Karpas-422 (cell line): ENCODE measurements at regions not wholly inside any gene's neighbourhood (a gene's known extent, or its start where the extent isn't known, plus 50 kb on each side); places are given as distances from the start of the nearest gene placed in this dataset.
"Not testable (repeated sequence)": the region's sequence is repeated elsewhere in the genome, so short reads cannot be mapped to it uniquely, and the experiment has no call there.

Source experiments
- DNase-seq: peaks from one replicate; pipeline ENCODE4 v3.0.0-alpha.2; 2015
- H2AFZ ChIP-seq: fragments of 200-600 bp; sonication (generic); 2 replicates; pipeline ENCODE4 v1.6.1; 2014; ENCODE audit warnings: antibody characterized with exemption, low read length, mixed read lengths
- H3K27ac ChIP-seq: fragments of 200-600 bp; sonication (generic); 2 replicates; pipeline ENCODE4 v1.5.1; 2014; ENCODE audit warnings: mild to moderate bottlenecking, low read length, moderate library complexity
- H3K27me3 ChIP-seq: fragments of 200-600 bp; sonication (generic); 2 replicates; pipeline ENCODE4 v1.6.1; 2014; ENCODE audit warnings: low read length, mixed read lengths
- H3K36me3 ChIP-seq: fragments of 200-600 bp; sonication (generic); 2 replicates; pipeline ENCODE4 v1.6.1; 2014; ENCODE audit warnings: low read length, mixed read lengths; ENCODE audit not compliant: insufficient read depth
- H3K4me1 ChIP-seq: fragments of 200-600 bp; sonication (generic); 2 replicates; pipeline ENCODE4 v1.6.1; 2014; ENCODE audit warnings: mild to moderate bottlenecking, low read length, mixed read lengths
- H3K4me2 ChIP-seq: fragments of 200-600 bp; sonication (generic); 2 replicates; pipeline ENCODE4 v1.6.1; 2014; ENCODE audit warnings: low read length, low read depth, mild to moderate bottlenecking; ENCODE audit not compliant: poor library complexity, severe bottlenecking
- H3K4me3 ChIP-seq: fragments of 200-600 bp; sonication (generic); 2 replicates; pipeline ENCODE4 v1.5.1; 2014; ENCODE audit warnings: mild to moderate bottlenecking, antibody characterized with exemption, low read length, mixed read lengths
- H3K79me2 ChIP-seq: fragments of 200-600 bp; sonication (generic); 2 replicates; pipeline ENCODE4 v1.6.1; 2014; ENCODE audit warnings: mild to moderate bottlenecking, low read length, mixed read lengths
- H3K9ac ChIP-seq: fragments of 200-600 bp; sonication (generic); 2 replicates; pipeline ENCODE4 v1.6.0; 2014; ENCODE audit warnings: low read length
- H3K9me2 ChIP-seq: fragments of 200-600 bp; sonication (generic), shearing (Covaris generic); replicated peaks from 2 replicates; pipeline ENCODE4 v1.6.0; 2014; ENCODE audit warnings: mild to moderate bottlenecking, low read length, moderate library complexity; ENCODE audit not compliant: insufficient read depth
- H3K9me3 ChIP-seq: fragments of 300-700, 200-600 bp; sonication (generic); 2 replicates; pipeline ENCODE4 v1.6.1; 2014; ENCODE audit warnings: low read length, mixed read lengths
- H4K20me1 ChIP-seq: fragments of 200-600 bp; sonication (generic); 2 replicates; pipeline ENCODE4 v1.6.1; 2014; ENCODE audit warnings: mild to moderate bottlenecking, antibody characterized with exemption, low read length, low read depth; ENCODE audit not compliant: insufficient read depth

DNA sequence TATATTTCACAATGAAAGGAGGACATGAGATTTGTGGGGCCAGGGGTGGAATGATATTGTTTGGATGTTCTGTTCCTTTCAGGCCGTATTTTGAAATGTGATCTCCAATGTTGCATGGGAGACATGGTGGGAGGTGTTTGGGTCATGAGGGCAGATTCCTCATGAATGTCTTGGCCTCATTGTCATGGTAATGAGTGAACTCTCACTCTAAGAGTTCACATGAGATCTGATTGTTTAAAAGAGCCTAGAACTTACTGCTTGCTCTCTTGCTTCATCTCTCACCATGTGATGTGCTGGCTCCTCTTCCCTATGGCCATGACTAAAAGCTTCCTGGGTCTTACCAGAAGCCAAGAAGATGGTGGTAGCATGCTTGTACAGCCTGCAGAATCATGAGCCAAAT, 1183.0 kb downstream of the TECRL start:
- Histone ChIP-seq H3K9ac (no peak overlapping the region), H3K79me2 (no peaks in the 10 kb centered on the region), H3K4me2 (no peak overlapping the region), H3K27me3 (no peaks in the 10 kb centered on the region), H3K9me3 (peaks cover 22% of the 10 kb centered on the region), H2AFZ (no peak overlapping the region), H3K27ac (no peak overlapping the region), H4K20me1 (no peaks in the 10 kb centered on the region), H3K9me2 (no peaks in the 10 kb centered on the region), H3K4me1 (no peaks in the 10 kb centered on the region), H3K36me3 (no peaks in the 10 kb centered on the region), H3K4me3 (no peak overlapping the region)
- no peak for DNase-seq

DNA sequence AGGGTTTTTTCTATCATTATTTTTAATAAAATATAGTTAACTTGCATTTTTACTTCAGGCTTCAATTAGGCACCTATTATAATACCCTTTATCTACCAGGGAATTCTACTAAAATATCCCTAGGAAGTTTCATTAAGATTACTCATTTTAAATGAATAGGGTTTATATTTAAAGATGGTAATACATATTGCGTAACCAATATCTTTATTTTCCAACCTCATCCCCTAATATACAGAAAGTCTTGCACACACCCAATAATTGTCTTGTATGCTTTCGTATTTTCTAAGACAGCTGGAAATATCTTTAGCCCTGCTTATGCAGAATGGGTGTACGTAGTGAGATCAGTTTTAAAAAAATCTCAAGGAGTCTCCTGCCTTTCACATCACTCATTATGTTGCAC, 1186.8 kb downstream of the TECRL start:
- Histone ChIP-seq H4K20me1 (no peaks in the 10 kb centered on the region), H3K79me2 (no peaks in the 10 kb centered on the region), H3K4me2 (no peak overlapping the region), H2AFZ (no peak overlapping the region), H3K27ac (no peak overlapping the region), H3K36me3 (no peaks in the 10 kb centered on the region), H3K4me3 (no peak overlapping the region), H3K9me2 (no peaks in the 10 kb centered on the region), H3K9ac (no peak overlapping the region), H3K27me3 (no peaks in the 10 kb centered on the region), H3K9me3 (peaks cover 38% of the 10 kb centered on the region), H3K4me1 (no peaks in the 10 kb centered on the region)
- DNase-seq: no peak

DNA sequence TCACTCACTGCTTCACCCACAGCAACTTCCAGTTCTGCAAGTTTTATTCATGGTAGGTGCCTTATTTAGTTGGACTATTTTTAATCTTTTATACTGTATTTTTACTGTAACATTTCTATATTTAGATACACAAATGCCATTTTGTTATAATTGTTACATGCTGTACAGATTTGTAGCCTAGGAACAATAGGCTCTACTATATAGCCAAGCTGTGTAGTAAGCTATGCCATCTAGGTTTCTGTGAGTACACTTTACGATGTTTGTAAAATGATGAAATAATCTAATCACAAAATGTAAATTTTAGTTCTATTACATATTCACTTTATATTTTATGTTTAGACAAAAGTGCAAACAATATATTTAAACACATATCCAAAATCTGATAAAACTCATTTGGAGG, 1187.8 kb downstream of the TECRL start:
- no peak for DNase-seq
- Histone ChIP-seq H3K4me2 (no peak overlapping the region), H3K79me2 (no peaks in the 10 kb centered on the region), H3K27ac (no peak overlapping the region), H3K9ac (no peak overlapping the region), H3K36me3 (no peaks in the 10 kb centered on the region), H3K9me2 (no peaks in the 10 kb centered on the region), H3K4me1 (no peaks in the 10 kb centered on the region), H3K27me3 (no peaks in the 10 kb centered on the region), H2AFZ (no peak overlapping the region), H3K4me3 (no peak overlapping the region), H4K20me1 (no peaks in the 10 kb centered on the region), H3K9me3 (peaks cover 32% of the 10 kb centered on the region)

DNA sequence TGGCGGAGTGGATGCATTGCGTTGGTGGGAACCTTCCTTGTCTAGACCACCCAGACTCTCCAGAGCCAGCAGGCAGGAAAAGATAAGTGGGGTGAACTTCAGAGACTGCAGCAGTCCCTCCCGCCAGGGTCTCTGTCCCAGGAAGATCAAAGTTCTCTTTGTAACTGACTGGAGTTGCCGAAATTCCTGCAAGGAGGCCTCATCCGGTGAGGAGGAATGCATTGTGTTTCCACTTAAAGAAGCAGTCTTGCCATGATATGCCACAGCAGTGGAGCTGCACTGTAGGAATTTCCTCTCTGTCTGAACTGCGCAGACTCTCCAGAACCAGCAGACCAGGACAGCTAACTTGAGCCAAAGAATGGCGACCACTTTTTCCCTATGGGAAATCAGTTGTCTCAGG, 1190.4 kb downstream of the TECRL start:
- DNase-seq: no peak
- Histone ChIP-seq H4K20me1 (no peaks in the 10 kb centered on the region), H3K4me2 (no peak overlapping the region), H3K27me3 (no peaks in the 10 kb centered on the region), H3K27ac (no peak overlapping the region), H3K9me2 (no peaks in the 10 kb centered on the region), H3K4me1 (no peaks in the 10 kb centered on the region), H3K4me3 (no peak overlapping the region), H3K79me2 (no peaks in the 10 kb centered on the region), H3K36me3 (no peaks in the 10 kb centered on the region), H3K9ac (no peak overlapping the region), H2AFZ (no peak overlapping the region), H3K9me3 (peaks cover 23% of the 10 kb centered on the region)

GRCh38 chr4:63214076-63214475, 1195.2 kb downstream of the TECRL start:
- Histone ChIP-seq H3K4me2 (no peak overlapping the region), H3K9me2 (no peaks in the 10 kb centered on the region), H3K27ac (no peak overlapping the region), H3K9ac (no peak overlapping the region), H2AFZ (no peak overlapping the region), H3K9me3 (peaks cover 23% of the 10 kb centered on the region), H3K4me1 (no peaks in the 10 kb centered on the region), H4K20me1 (no peaks in the 10 kb centered on the region), H3K36me3 (no peaks in the 10 kb centered on the region), H3K79me2 (no peaks in the 10 kb centered on the region), H3K4me3 (no peak overlapping the region), H3K27me3 (no peaks in the 10 kb centered on the region)
- DNase-seq: no peak

GRCh38 chr4:63211776-63212479, 1197.3 kb downstream of the TECRL start:
- H3K9me3 ChIP-seq: peaks cover 21% of the 10 kb centered on the region
- H3K9me2 ChIP-seq: no peaks in the 10 kb centered on the region
- H3K4me2 ChIP-seq: no peak overlapping the region
- H3K27ac ChIP-seq: no peak overlapping the region
- no peak for DNase-seq
- no peak overlapping the region for H2AFZ ChIP-seq
- H4K20me1 ChIP-seq: no peaks in the 10 kb centered on the region
- H3K4me3 ChIP-seq: no peak overlapping the region
- H3K36me3 ChIP-seq: no peaks in the 10 kb centered on the region
- no peaks in the 10 kb centered on the region for H3K79me2 ChIP-seq
- H3K4me1 ChIP-seq: no peaks in the 10 kb centered on the region
- no peaks in the 10 kb centered on the region for H3K27me3 ChIP-seq
- H3K9ac ChIP-seq: no peak overlapping the region

DNA sequence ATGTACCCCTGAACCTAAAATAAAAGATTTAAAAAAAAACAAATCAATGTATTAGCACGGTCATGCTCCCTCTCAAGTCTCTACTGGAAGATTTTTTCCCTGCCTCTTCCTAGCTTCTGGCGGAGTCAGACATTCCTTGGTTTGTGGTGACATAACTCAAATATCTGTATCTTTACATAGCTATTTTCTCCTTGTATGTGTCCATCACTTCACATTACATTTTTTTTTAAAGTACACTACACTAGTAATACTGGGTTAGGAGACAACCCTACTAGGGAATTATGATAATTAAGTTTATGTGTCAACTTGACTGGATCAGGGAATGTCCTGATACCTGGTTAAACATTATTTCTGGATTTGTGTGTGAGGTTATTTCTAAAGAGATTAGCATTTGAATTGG, 1197.9 kb downstream of the TECRL start:
- Histone ChIP-seq H3K79me2 (no peaks in the 10 kb centered on the region), H3K27me3 (no peaks in the 10 kb centered on the region), H3K4me3 (no peak overlapping the region), H3K36me3 (no peaks in the 10 kb centered on the region), H2AFZ (no peak overlapping the region), H3K27ac (no peak overlapping the region), H4K20me1 (no peaks in the 10 kb centered on the region), H3K9me3 (peaks cover 21% of the 10 kb centered on the region), H3K9me2 (no peaks in the 10 kb centered on the region), H3K9ac (no peak overlapping the region), H3K4me1 (no peaks in the 10 kb centered on the region), H3K4me2 (no peak overlapping the region)
- DNase-seq: no peak

DNA sequence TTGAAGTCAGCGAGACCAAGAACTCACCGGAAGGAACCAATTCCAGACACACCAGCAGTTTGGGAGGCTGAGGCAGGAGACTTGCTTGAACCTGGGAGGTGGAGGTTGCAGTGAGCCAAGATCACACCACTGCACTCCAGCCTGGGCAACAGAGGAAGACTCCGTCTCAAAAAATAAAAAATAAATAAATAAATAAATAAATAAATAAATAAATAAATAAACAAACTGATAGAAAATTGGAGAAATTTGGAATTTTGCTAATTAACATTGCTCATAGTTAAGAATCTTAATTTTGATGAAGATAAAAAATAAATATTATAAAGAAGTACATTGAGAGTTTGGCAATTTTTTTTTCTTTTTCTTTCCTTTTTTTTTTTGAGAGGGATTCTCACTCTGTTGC, 1216.2 kb downstream of the TECRL start:
- not testable (repeated sequence) for H3K9me3 ChIP-seq

DNA sequence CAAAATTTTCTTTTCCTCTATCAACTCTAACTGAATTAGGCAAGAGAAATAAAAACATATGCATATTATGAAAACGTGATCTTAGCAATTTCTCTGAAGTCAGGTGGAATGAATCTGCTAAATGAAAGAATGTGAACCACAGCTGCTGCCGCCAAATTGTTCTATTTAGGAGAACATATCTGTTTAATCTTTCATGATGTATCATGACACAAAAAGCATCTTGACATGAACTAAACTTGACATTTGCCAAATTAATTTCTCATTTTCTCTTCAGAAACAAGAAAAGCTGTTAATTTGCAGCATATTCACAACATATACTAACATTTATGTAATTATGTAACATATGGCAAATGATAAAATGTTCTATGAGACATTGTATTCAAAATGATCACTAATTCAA, 1237.9 kb downstream of the TECRL start:
- Histone ChIP-seq H3K36me3 (no peaks in the 10 kb centered on the region), H3K4me2 (no peak overlapping the region), H3K4me3 (no peak overlapping the region), H3K27ac (no peak overlapping the region), H3K9me3 (peaks cover 41% of the 10 kb centered on the region), H3K9ac (no peak overlapping the region), H3K9me2 (no peaks in the 10 kb centered on the region), H4K20me1 (no peaks in the 10 kb centered on the region), H3K27me3 (no peaks in the 10 kb centered on the region), H3K79me2 (no peaks in the 10 kb centered on the region), H2AFZ (no peak overlapping the region), H3K4me1 (no peaks in the 10 kb centered on the region)
- DNase-seq: no peak

More for the DNA sequence above, 1216.2 kb downstream of the TECRL start:
- DNase-seq, H3K4me3 ChIP-seq, H3K36me3 ChIP-seq, H4K20me1 ChIP-seq, H3K4me2 ChIP-seq, H2AFZ ChIP-seq, H3K27ac ChIP-seq, H3K79me2 ChIP-seq, H3K27me3 ChIP-seq, H3K9ac ChIP-seq, H3K4me1 ChIP-seq, H3K9me2 ChIP-seq: not testable (repeated sequence)
